GM23338 (cell line): ENCODE measurements at regions not wholly inside any gene's neighbourhood (a gene's known extent, or its start where the extent isn't known, plus 50 kb on each side); places are given as distances from the start of the nearest gene placed in this dataset.

Source experiments
- EZH2 ChIP-seq: fragments of 200-600 bp; sonication (generic); IDR thresholded peaks from one replicate; pipeline ENCODE4 v1.8.0; 2017; ENCODE audit warnings: antibody characterized with exemption, mild to moderate bottlenecking, low read depth; ENCODE audit not compliant: unreplicated experiment
- TF ChIP-seq, protein P1 (sequence below), 2 experiments: fragments of 200-600 bp in 1 of 2; sonication (generic) in 1 of 2; conservative IDR thresholded peaks; 2 replicates each; pipeline versions ENCODE4 v1.5.1 to v1.6.1; 2016 to 2017; ENCODE audit warnings: antibody characterized with exemption in 2 of 2, low read depth in 2 of 2, mild to moderate bottlenecking in 2 of 2, moderate library complexity in 1 of 2

DNA sequence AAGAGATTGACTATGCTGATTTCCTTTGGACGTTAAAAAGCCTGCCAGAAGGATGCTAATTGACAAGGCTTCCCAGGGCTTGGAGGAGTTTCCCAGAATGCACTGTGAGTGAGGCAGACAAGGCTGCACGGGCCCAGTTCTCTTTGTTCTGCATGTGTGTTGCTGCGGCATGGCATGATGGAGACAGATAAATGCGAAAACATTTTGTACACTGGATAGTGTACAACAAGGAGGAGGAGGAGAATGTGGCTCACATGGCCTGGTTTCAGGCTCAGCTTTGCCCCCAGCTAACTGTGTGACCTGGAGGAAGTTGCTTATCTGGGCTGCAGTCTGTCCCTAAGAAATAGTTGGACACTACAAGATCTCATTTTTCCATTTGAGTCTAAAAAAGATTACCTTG lies 135.5 kb upstream of the CPEB4 start:
- no peak for TF ChIP-seq EZH2
- TF ChIP-seq, protein P1, sequence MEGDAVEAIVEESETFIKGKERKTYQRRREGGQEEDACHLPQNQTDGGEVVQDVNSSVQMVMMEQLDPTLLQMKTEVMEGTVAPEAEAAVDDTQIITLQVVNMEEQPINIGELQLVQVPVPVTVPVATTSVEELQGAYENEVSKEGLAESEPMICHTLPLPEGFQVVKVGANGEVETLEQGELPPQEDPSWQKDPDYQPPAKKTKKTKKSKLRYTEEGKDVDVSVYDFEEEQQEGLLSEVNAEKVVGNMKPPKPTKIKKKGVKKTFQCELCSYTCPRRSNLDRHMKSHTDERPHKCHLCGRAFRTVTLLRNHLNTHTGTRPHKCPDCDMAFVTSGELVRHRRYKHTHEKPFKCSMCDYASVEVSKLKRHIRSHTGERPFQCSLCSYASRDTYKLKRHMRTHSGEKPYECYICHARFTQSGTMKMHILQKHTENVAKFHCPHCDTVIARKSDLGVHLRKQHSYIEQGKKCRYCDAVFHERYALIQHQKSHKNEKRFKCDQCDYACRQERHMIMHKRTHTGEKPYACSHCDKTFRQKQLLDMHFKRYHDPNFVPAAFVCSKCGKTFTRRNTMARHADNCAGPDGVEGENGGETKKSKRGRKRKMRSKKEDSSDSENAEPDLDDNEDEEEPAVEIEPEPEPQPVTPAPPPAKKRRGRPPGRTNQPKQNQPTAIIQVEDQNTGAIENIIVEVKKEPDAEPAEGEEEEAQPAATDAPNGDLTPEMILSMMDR (conservative IDR thresholded peaks at IDR 0.05; ENCODE audit: low read depth in 2 of 2): no peak
